Globus pallidus (tissue), 1 donor: ENCODE measurements at regions not wholly inside any gene's neighbourhood (a gene's known extent, or its start where the extent isn't known, plus 50 kb on each side); places are given as distances from the start of the nearest gene placed in this dataset.
A peak's percentile ranks its signal among the peaks of the same experiment; 100 is the strongest.
"Not testable (repeated sequence)": the region's sequence is repeated elsewhere in the genome, so short reads cannot be mapped to it uniquely, and the experiment has no call there.

Experiments
- DNase-seq: peaks from one replicate; pipeline ENCODE4 v3.0.0-alpha.2; 2015; ENCODE audit warnings: low spot score

- DNase-seq, result no peak
Measured at GRCh38 chr10:7108141-7108540, 302.7 kb downstream of the SFMBT2 start.

DNA sequence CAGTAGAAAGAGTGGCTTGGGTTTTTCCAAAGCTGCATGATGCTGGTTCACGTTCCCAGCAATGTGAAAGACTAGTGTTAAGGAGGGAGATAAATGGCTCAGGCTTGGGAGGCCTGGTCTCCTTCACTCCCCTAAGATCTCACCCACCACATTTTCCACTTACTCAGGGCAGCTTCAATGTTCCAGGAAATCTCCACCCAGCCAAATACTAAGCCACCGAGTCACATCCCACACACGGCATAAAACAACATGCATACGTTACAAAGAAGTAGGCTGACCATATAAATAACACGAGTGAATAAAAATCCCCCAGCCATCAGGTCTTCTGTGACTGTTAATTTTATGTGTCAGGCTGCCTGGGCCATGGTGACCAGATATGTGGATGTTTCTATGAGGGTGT is 303.5 kb downstream of the SFMBT2 start:
- DNase-seq, result no peak

GRCh38 chr10:7104379-7104778 is 306.5 kb downstream of the SFMBT2 start:
- not testable (repeated sequence) for DNase-seq

DNA sequence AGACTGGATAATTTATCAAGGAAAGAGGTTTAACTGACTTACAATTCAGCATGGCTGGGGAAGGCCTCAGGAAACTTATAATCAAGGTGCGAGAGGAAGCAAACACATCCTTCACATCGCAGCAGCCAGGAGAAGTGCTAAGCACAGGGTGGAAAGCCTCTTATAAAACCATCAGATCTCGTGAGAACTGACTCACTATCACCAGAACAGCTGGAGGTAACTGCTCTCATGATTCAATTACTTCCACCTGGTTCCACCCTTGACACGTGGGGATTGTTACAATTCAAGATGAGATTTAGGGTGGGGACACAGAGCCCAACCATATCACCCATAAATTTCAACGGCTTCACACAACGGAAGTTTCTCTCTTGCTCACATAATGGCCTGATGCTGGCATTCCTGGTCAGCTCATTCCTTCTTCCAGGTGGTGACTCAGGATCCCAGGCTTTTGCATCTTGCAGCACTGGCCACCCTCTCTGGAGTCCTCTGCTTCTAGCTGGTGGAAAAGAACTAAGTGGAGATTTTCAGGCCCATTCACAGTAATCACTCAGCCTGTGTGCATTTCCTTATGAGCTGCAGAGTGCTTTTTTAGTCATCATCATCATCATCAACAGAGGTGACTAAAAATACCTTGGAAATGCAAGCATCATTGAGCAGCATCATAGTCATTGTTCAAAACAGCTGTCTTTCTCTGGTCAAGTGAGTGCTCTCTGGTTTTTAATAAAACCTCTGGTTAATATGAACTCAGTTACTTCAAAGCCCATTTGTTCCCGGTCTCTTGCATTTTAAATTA is 308.1 kb downstream of the SFMBT2 start:
- no peak for DNase-seq

DNA sequence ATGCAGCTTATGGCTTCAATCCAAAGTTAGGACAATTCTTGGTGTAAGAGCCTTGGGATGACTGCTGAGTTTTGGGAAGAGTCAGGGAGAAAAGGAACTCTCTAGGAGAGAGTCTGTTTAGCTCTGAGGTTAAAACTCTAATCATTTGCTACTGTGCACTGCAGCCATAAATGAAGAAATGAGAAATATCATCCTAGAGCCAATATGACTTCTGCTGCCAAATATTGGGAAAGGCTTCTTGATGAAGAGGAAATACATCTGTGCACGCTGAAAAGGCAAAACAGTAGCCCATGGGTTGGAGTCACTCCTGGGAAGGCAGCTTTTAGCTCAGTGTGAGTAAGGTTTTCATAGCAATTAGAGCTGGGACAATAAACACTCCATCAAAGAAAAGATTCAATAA is 308.8 kb downstream of the SFMBT2 start:
- DNase-seq, result no peak

GRCh38 chr10:7101451-7101850 is 309.4 kb downstream of the SFMBT2 start:
- DNase-seq, result no peak

GRCh38 chr10:7100032-7100702 is 310.7 kb downstream of the SFMBT2 start:
- DNase-seq, result no peak

- no peak for DNase-seq
Measured at GRCh38 chr10:7098160-7098762, 312.6 kb downstream of the SFMBT2 start.

GRCh38 chr10:7094781-7095180 is 316.1 kb downstream of the SFMBT2 start:
- no peak for DNase-seq

GRCh38 chr10:7093368-7093767 is 317.5 kb downstream of the SFMBT2 start:
- DNase-seq, result no peak

- no peak for DNase-seq
Measured at GRCh38 chr10:7092603-7093002, 318.2 kb downstream of the SFMBT2 start.

DNA sequence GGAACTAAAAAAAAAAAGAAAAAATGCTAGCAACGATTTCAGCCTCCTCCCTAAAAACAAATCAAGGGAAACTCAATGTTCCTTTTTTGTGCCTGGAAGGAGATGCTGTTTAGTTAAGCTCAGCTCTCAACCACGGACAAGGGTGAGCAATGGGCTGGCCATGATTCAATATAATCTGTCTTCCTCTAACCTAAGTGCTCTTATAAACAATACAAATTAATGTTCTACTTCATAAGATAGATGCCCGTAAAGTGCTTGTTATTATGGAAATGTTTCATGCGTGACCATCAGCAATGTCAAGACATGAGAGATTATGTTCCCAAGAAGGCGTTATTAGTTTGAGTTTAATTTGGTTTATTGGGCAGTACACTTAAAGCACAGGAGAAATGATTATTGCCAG is 320.3 kb downstream of the SFMBT2 start:
- DNase-seq, result no peak

DNA sequence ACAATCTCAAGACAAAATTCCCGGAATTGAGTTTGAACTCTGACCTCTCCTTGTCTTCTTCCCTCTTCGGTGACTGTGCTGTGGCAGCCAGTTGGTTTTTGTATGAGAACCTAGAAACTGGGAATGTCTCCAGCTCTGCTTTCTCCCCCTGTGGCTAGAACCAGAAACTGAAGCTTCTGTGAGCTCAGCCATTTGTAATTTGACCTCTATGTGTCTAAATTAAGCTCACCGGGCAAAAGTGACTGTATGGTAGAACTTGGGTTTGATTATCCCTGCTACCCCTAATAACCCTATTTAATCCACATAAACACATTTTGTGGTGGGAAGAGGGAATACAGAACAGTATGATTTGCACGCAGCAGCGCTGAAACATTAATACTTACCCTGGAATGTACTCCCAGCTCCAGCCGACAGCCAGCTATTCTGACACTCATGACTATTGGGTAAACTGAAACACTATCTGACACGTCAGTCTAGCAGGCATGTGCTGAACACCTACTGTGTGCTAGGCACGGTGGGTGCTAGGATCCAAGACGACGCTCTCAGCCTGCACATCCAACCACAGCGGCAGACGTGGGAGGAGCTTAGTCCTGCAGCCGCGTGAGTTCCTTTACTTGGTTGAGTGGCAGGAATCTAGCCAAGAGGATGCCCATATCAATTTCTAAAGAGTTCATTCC is 324.8 kb downstream of the SFMBT2 start:
- DNase-seq, result no peak

- peak; percentile 82 for DNase-seq
Measured at GRCh38 chr10:7085147-7085912, 325.5 kb downstream of the SFMBT2 start.

- peak; percentile 46 for DNase-seq
Measured at GRCh38 chr10:7084280-7085005, 326.4 kb downstream of the SFMBT2 start.

- DNase-seq, result no peak
Measured at GRCh38 chr10:7082967-7083366, 327.9 kb downstream of the SFMBT2 start.

DNA sequence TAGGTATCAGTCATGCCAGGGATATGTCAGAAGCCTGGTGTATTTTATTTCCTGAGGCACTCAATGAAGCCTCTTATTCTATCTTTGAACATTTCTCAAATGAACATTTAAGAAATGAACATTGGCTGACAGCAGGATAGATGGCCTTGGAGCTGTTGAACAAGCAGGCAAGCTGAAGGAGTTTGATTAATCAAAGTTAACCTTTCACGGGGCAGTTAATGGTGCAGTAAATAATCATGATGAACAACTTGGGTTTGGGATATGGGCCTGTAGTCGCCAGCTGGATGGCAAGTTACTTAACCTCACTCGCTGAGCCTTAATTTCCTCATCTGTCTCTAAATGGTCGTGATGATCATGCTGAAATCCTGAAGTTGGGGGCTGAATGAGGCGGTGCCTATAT is 333.0 kb downstream of the SFMBT2 start:
- DNase-seq, result no peak

GRCh38 chr10:7075851-7076250 is 335.0 kb downstream of the SFMBT2 start:
- DNase-seq, result no peak

DNA sequence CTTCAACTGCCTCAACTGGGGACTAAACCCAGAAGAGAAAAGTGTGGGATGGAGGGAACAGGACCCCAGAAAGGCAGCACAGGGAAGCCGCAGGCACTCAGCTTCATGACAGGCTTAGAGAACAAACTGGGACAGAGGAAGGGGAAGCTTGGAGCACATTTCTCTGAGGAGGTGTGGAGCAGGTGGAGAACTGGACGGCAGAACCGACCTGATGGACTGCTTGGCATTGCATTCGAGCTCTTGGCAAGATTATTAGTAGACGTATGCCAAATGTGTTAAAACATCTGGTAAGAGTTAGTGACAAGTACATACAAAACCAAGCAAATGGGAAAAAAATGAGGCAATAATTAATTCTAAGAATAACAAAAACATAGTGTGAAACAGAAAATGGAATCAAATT is 335.7 kb downstream of the SFMBT2 start:
- no peak for DNase-seq

DNA sequence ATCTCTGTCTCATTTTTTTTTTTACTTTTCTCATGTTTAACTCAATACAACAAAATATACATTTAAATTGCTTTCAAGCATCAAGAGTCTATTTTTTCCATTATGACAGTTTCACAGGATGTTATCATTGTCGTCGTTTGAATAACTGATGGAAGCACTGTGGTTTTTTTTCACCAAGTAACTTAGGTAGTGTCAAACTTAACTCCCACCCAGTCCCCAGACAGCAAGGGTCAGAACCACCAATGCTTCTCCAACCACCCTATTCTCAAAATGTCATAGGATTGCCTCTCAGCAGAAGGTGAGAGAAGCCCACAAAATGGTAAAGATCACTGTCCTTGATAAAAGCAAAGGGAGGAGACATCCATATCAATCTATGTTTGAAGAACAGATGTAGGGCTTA is 339.4 kb downstream of the SFMBT2 start:
- no peak for DNase-seq

DNA sequence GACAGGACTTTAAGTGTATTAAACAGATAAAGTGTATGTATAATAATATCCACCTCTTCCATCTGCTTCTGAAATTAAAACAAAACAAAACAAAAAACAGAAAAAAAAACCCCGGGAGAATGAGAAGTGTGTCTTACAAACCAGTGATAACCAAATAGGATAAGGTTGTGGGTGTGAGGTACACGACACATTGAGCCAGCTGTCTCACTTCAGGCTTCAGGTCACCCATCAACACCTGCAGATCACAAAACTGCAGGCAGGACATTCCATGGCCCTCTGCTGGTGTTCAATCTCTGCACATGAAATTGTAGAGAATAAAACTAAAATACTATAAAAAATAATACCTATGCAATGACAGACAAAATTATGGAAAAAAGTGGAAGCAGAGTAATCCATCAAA is 339.9 kb downstream of the SFMBT2 start:
- no peak for DNase-seq
